ENCODE measurements at regions not wholly inside any gene's neighbourhood (a gene's known extent, or its start where the extent isn't known, plus 50 kb on each side); places are given as distances from the start of the nearest gene placed in this dataset.

DNA sequence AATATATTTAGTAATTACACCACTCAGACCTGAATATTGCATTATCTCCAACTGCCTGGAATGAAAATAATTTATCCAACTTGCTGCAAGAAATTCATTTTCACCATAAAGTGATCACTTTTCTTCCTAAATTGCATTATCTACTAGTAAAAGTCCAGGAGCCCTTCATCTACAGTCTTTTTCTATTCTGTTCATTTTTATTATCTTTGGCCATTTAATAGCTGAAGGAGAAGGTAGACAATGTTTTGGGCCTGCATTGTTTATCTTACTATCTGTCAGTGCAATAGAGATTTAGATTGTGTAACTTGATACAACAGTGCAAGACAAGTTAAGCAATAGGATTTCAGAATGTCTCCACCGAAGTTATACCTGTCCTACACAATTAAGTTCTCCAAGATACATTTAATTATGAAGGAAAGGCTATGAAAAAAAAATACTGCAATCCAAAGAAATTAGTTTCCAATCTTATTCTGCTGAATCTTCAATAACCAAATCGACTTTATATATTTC lies 1339.7 kb upstream of the CDH6 start:
- H3K36me3 ChIP-seq: no peaks in the 10 kb centered on the region
- H3K27ac ChIP-seq: no peak overlapping the region
- H3K9ac ChIP-seq: no peak overlapping the region
- H3K4me1 ChIP-seq: no peaks in the 10 kb centered on the region
- H3K4me2 ChIP-seq: no peak overlapping the region
- no peak overlapping the region for H3K4me3 ChIP-seq
- no peaks in the 10 kb centered on the region for H4K20me1 ChIP-seq
- no peaks in the 10 kb centered on the region for H3K27me3 ChIP-seq
- no peaks in the 10 kb centered on the region for H3K9me3 ChIP-seq
- no peak for TF ChIP-seq Cebpa-rat (IDR thresholded peaks at IDR 0.05)

DNA sequence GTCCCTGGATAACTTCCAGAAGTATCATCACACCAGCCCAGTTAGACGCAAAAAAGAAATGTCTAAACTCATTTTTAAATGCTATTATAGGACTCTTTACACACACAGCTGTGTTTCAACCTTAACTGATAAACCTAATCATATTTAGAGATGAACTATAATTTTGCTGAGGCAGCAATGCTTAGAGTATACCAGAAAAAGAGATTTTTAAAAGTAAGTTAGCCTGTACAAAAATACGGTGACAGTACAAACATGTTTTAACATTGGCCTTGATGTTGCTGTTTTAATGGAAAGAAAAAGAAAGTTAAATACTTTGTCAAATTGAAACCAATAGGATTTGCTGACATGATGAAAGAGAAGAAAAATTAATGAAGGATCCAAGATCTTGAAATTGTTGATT lies 1341.2 kb upstream of the CDH6 start:
- TF ChIP-seq Cebpa-rat (IDR thresholded peaks at IDR 0.05): no peak
- H3K36me3 ChIP-seq: no peaks in the 10 kb centered on the region
- H3K4me3 ChIP-seq: no peak overlapping the region
- no peaks in the 10 kb centered on the region for H3K27me3 ChIP-seq
- H3K27ac ChIP-seq: no peak overlapping the region
- no peaks in the 10 kb centered on the region for H4K20me1 ChIP-seq
- no peak overlapping the region for H3K9ac ChIP-seq
- H3K4me2 ChIP-seq: no peak overlapping the region
- no peaks in the 10 kb centered on the region for H3K9me3 ChIP-seq
- no peaks in the 10 kb centered on the region for H3K4me1 ChIP-seq

DNA sequence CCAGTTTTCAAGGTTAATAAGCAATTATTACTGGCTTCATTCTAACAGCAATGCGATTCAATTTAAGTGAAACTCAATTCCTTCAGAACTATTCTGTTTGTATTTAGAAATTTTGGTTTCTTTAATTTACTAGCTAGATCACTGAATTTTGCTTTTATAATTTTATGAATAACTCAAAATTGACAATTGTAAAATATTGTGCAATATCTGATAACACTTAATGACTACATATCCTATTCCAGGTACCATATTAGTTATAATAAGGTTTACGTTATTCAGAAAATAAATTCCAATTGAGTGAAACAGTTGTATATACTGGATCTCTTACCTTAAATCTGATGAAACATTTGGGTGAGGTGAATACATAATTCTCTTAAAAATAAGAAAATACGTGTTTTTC lies 1348.3 kb upstream of the CDH6 start:
- H3K4me2 ChIP-seq: no peak overlapping the region
- no peak overlapping the region for H3K4me3 ChIP-seq
- no peaks in the 10 kb centered on the region for H3K4me1 ChIP-seq
- TF ChIP-seq Cebpa-rat (IDR thresholded peaks at IDR 0.05): no peak
- H3K27me3 ChIP-seq: no peaks in the 10 kb centered on the region
- no peak overlapping the region for H3K27ac ChIP-seq
- no peaks in the 10 kb centered on the region for H3K9me3 ChIP-seq
- H3K9ac ChIP-seq: no peak overlapping the region
- H3K36me3 ChIP-seq: no peaks in the 10 kb centered on the region
- H4K20me1 ChIP-seq: no peaks in the 10 kb centered on the region

DNA sequence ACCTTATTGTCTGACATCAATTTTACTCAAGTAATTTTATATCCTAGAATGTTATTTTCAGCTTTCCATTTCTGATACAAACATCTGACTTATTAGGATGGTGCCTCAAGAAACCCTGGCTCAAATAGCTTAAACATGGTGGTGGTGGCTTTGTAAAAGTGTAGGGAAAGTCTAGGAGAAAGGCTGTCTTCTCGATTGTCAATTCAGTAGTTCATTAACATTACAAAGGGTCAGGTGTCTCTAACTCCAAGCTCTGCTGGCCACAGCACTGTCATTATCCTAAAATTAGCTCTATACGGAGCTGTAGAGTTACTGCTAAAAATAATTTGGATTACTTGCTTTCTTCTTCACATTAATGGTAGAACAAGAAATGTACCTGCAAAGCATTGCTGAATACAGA lies 1360.1 kb upstream of the CDH6 start:
- no peak overlapping the region for H3K4me3 ChIP-seq

DNA sequence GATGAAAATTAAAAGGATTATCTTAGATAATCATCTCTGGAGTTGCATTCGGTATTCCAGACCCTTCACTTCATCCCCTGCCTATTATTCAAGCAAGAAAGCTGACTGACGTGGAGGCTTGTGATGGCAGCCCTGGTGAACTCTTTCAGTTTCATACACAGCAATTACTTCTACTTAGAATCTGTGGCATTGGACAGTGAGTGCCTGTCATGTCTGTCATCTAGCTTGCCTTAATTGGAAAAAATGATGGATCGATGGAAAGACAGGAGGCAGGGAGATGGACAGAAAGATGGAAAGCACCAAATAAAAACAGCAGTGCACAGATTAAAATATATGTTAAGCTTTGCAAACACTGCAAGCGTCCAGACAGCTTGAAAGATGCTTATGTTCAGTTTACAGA lies 1371.0 kb upstream of the CDH6 start:
- TF ChIP-seq Cebpa-rat (IDR thresholded peaks at IDR 0.05): no peak
- H3K9ac ChIP-seq: no peak overlapping the region
- H3K4me2 ChIP-seq: no peak overlapping the region
- H3K4me1 ChIP-seq: no peaks in the 10 kb centered on the region
- no peaks in the 10 kb centered on the region for H3K36me3 ChIP-seq
- H4K20me1 ChIP-seq: no peaks in the 10 kb centered on the region
- H3K4me3 ChIP-seq: no peak overlapping the region
- H3K9me3 ChIP-seq: no peaks in the 10 kb centered on the region
- H3K27me3 ChIP-seq: no peaks in the 10 kb centered on the region
- H3K27ac ChIP-seq: no peak overlapping the region

More for the DNA sequence above, 1360.1 kb upstream of the CDH6 start:
- H3K27ac ChIP-seq: no peak overlapping the region
- H3K9ac ChIP-seq: no peak overlapping the region
- no peaks in the 10 kb centered on the region for H3K4me1 ChIP-seq
- H3K27me3 ChIP-seq: no peaks in the 10 kb centered on the region
- H3K4me2 ChIP-seq: no peak overlapping the region
- TF ChIP-seq Cebpa-rat (IDR thresholded peaks at IDR 0.05): no peak
- H3K36me3 ChIP-seq: no peaks in the 10 kb centered on the region
- H3K9me3 ChIP-seq: no peaks in the 10 kb centered on the region
- no peaks in the 10 kb centered on the region for H4K20me1 ChIP-seq

DNA sequence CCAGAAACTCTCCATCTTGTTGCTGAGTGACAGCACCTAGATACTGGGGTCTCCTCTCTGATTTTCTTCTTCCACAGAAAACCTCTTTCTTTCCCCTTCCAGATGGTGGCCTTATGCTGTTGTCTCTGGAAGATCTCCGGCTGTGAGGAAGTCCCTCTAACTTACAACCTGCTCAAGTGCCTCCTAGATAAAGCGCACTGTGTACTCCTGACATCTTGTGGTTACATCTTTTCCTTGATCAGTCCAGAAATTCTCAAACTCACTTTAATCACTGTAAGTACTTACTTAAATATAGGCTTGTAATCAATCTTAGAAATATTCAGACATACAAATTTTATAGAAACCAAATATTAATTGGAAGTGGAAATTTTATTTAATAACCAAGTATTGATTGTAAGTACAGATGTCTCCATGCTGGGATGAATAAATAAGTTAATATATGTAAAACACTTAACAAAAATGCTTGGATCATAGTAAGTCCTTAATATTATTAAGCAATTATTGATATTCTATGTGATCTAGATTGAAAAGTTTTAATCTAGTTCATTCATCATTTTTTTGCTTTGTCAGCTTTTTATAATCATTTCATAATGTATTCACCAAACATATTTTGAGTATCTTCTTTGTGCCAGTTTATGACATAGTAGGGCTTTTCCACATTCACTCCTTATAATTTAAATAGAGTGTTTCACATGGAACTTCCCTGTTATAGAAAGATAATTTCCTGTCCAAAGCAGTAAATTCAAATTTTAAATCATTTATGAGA lies 1381.4 kb upstream of the CDH6 start:
- Histone ChIP-seq H3K9me3 (no peaks in the 10 kb centered on the region), H3K4me2 (no peak overlapping the region), H3K36me3 (no peaks in the 10 kb centered on the region), H3K27me3 (no peaks in the 10 kb centered on the region), H3K4me1 (no peaks in the 10 kb centered on the region), H3K9ac (no peak overlapping the region), H4K20me1 (no peaks in the 10 kb centered on the region), H3K27ac (no peak overlapping the region), H3K4me3 (no peak overlapping the region)
- no peak for TF ChIP-seq Cebpa-rat (IDR thresholded peaks at IDR 0.05)

DNA sequence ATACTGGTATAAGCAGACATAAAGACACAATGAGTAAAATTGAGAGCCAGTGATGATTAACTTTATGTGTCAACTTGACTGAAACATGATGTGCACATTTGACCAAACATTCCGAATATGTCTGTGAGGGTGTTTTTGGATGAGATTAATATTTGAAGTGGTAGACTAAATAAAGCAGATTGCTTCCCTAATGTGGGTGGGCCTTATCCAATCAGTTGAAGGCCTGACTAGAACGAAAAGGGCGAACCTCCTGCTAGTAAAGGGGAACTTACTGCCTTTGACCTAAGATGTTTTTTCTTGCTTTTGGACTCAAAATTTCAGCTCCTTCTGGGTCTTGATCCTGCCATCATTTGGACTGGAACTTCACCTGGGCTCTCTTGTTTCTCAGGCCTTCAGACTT lies 1387.7 kb upstream of the CDH6 start:
- no peak overlapping the region for H3K9ac ChIP-seq
- H3K27me3 ChIP-seq: no peaks in the 10 kb centered on the region
- no peaks in the 10 kb centered on the region for H3K4me1 ChIP-seq
- no peak overlapping the region for H3K27ac ChIP-seq
- no peak overlapping the region for H3K4me3 ChIP-seq
- no peak for TF ChIP-seq Cebpa-rat (IDR thresholded peaks at IDR 0.05)
- H3K9me3 ChIP-seq: no peaks in the 10 kb centered on the region
- no peaks in the 10 kb centered on the region for H4K20me1 ChIP-seq
- no peaks in the 10 kb centered on the region for H3K36me3 ChIP-seq
- no peak overlapping the region for H3K4me2 ChIP-seq

DNA sequence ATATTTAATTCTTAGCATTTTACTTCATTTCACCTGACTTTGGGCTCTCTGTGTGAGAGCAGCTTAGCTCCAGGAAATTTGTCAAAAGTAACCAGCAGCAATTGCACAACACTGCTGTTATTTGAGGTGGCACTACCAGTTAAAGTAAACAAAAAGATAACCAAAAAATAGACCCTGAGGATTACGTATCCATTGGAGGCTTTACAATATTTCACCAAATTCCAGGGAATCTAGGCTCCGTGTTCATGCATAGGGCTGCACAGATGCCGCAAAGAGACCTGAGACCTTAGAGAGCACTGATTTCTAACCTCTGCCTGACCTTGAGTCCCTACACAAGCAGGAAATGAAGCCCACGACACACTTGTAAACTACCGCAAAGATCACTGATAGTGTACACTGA lies 1392.7 kb upstream of the CDH6 start:
- H3K4me1 ChIP-seq: no peaks in the 10 kb centered on the region
- no peaks in the 10 kb centered on the region for H4K20me1 ChIP-seq
- H3K27me3 ChIP-seq: no peaks in the 10 kb centered on the region
- H3K4me2 ChIP-seq: no peak overlapping the region
- no peak overlapping the region for H3K9ac ChIP-seq
- no peaks in the 10 kb centered on the region for H3K9me3 ChIP-seq
- no peak overlapping the region for H3K27ac ChIP-seq
- no peaks in the 10 kb centered on the region for H3K36me3 ChIP-seq
- TF ChIP-seq Cebpa-rat (IDR thresholded peaks at IDR 0.05): no peak
- no peak overlapping the region for H3K4me3 ChIP-seq

DNA sequence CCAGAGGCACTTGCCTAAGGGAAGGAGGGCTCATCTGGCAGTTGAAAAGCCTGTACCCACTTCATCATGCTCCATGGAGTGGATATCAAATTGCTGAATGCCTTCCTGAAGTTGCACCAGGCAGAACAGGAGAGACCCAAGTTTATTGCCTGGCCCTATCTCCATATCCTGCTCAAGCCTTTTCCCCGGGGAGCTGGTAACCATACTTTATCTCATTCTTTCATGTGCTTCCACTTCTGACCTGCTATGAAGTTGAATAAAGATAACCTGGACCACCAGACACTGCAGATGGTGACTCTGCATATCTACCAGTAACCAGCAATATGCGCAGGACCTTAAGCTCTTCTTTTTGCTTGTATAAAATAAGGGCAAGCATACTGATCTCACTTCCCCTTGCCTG lies 1397.5 kb upstream of the CDH6 start:
- no peaks in the 10 kb centered on the region for H3K9me3 ChIP-seq
- H3K4me2 ChIP-seq: no peak overlapping the region
- no peak overlapping the region for H3K27ac ChIP-seq
- no peak overlapping the region for H3K9ac ChIP-seq
- H3K4me3 ChIP-seq: no peak overlapping the region
- no peaks in the 10 kb centered on the region for H3K4me1 ChIP-seq
- no peak for TF ChIP-seq Cebpa-rat (IDR thresholded peaks at IDR 0.05)
- no peaks in the 10 kb centered on the region for H4K20me1 ChIP-seq
- no peaks in the 10 kb centered on the region for H3K36me3 ChIP-seq
- H3K27me3 ChIP-seq: no peaks in the 10 kb centered on the region

DNA sequence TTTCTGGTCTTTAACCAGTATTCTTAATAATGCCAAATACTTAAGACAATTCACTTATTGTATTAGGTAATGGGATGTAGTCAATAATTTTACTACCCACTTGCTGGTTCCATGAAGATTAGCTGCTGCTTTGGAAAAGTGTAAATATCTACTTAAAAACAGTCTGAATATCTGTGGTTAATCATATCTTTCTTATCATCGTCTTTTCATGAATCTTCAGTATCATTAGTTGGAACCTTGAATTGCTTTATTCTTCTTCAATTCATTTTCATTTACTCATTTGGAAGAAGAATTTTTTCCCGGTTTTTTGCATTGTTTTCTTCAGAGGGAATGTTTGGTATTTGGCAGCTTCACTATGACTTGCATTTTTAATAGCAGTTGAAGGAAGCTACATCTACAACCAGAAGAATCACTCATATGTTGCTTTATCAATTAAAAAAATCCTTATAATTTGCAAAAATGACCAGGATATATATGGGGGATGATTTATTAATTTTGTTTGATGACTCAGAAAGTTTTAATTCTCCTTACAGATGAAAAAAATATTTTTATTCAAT lies 1398.3 kb upstream of the CDH6 start:
- H3K27me3 ChIP-seq: no peaks in the 10 kb centered on the region

More for the DNA sequence above, 1398.3 kb upstream of the CDH6 start:
- H3K36me3 ChIP-seq: no peaks in the 10 kb centered on the region
- H3K4me3 ChIP-seq: no peak overlapping the region
- H3K9me3 ChIP-seq: no peaks in the 10 kb centered on the region
- H3K4me2 ChIP-seq: no peak overlapping the region
- no peaks in the 10 kb centered on the region for H4K20me1 ChIP-seq
- H3K4me1 ChIP-seq: no peaks in the 10 kb centered on the region
- H3K27ac ChIP-seq: no peak overlapping the region
- no peak overlapping the region for H3K9ac ChIP-seq
- TF ChIP-seq Cebpa-rat (IDR thresholded peaks at IDR 0.05): no peak

Measured in BLaER1 (cell line).